Psoas muscle (tissue), 7 donors: ENCODE measurements at regions not wholly inside any gene's neighbourhood (a gene's known extent, or its start where the extent isn't known, plus 50 kb on each side); places are given as distances from the start of the nearest gene placed in this dataset.

Experiments used
- ATAC-seq, 4 donors: fragments of 200-7000 bp; cut with Tn5 transposase; one replicate each; pipeline ENCODE4 v1.9.1; 2020; ENCODE audit warnings: moderate library complexity in 3 of 4, mild to moderate bottlenecking in 2 of 4
- DNase-seq, 2 donors: peaks; one replicate each; pipeline ENCODE4 v3.0.0-alpha.2; 2020
- H3K27ac ChIP-seq: fragments of 200-600 bp; one replicate; pipeline ENCODE4 v1.8.0; 2022
- H3K27me3 ChIP-seq, 3 donors: fragments of 200-600 bp in 1 of 3; one replicate each; pipeline versions ENCODE4 v1.6.1 to v1.8.0; 2013 to 2022; ENCODE audit warnings: low read length in 2 of 3, mild to moderate bottlenecking in 2 of 3, moderate library complexity in 1 of 3; ENCODE audit not compliant: insufficient read depth in 3 of 3
- H3K36me3 ChIP-seq, 2 donors: fragments of 200-600 bp in 1 of 2; one replicate each; pipeline versions ENCODE4 v1.6.1 to v1.8.0; 2013 to 2022; ENCODE audit warnings: low read depth in 1 of 2, mild to moderate bottlenecking in 1 of 2, moderate library complexity in 1 of 2; ENCODE audit not compliant: insufficient read depth in 1 of 2
- H3K4me1 ChIP-seq: fragments of 200-600 bp; one replicate; pipeline ENCODE4 v1.8.0; 2022
- H3K4me3 ChIP-seq: fragments of 200-600 bp; one replicate; pipeline ENCODE4 v1.8.0; 2022; ENCODE audit warnings: mild to moderate bottlenecking
- H3K9me3 ChIP-seq: fragments of 200-600 bp; one replicate; pipeline ENCODE4 v1.8.0; 2022
- CTCF ChIP-seq: fragments of 200-600 bp; IDR thresholded peaks from one replicate; pipeline ENCODE4 v1.8.0; 2022; ENCODE audit warnings: antibody characterized with exemption
- WGBS, 3 donors: extraction: QIAGEN DNeasy Blood & Tissue Kit; methylation state at CpG; one replicate each; pipeline versions ENCODE4 v1.1.6 to v1.1.7; 2013; 5-methylcytosine and 5-hydroxymethylcytosine counted together
- intact Hi-C, 2 donors: fragments of 100-400 bp; cut with DNase I; formaldehyde crosslinking; loops; one replicate each; pipeline versions ENCODE4 v1.11.0 to v1.14.2; 2022
- donor health status: healthy with polysubstance abuse.
- donor health status: DM: no; HTN: no; CAD: no; lungs with moderate emphysema.
- donor health status: Bipolar disorder and iron deficiency.
- donor health status: healthy.
- donor health status: DM: yes; HTN: yes; CAD: no.
- donor health status: DM: no; HTN: no; CAD: no.
- donor health status: DM: yes; HTN: yes; CAD: no.

- WGBS, 3 donors, result 72 to 76% (median 73%) methylated on average over 2 of the region's 2 CpGs
- H3K27me3 ChIP-seq, result no peaks in the 10 kb centered on the region
- ATAC-seq (no peak), DNase-seq (no peak)
- no peaks in the 10 kb centered on the region for H3K9me3 ChIP-seq
- H3K27ac ChIP-seq, result no peak overlapping the region
- no peak overlapping the region for H3K4me3 ChIP-seq
- intact Hi-C loops, result no loop called here
- no peaks in the 10 kb centered on the region for H3K4me1 ChIP-seq
- H3K36me3 ChIP-seq, result no peaks in the 10 kb centered on the region
- TF ChIP-seq CTCF, result no peak
These were observed 1669.3 kb downstream of the SUCLG1 start for GRCh38 chr2:82789851-82790205.

GRCh38 chr2:82781176-82781915 lies 1677.7 kb downstream of the SUCLG1 start:
- H3K27ac ChIP-seq, result no peak overlapping the region
- no peak for ATAC-seq
- intact Hi-C loops, result no loop called here
- H3K4me3 ChIP-seq, result no peak overlapping the region
- DNase-seq, result no peak
- H3K36me3 ChIP-seq, result no peaks in the 10 kb centered on the region
- no peak for TF ChIP-seq CTCF
- no peaks in the 10 kb centered on the region for H3K4me1 ChIP-seq
- no peaks in the 10 kb centered on the region for H3K27me3 ChIP-seq
- WGBS, 3 donors, result 52 to 66% (median 53%) methylated on average over 2 of the region's 2 CpGs
- no peaks in the 10 kb centered on the region for H3K9me3 ChIP-seq

- no peaks in the 10 kb centered on the region for H3K4me1 ChIP-seq
- ATAC-seq (no peak), DNase-seq (no peak)
- 74 to 86% (median 77%) methylated on average over 7 of the region's 7 CpGs for WGBS, 3 donors
- no peaks in the 10 kb centered on the region for H3K9me3 ChIP-seq
- H3K4me3 ChIP-seq, result no peak overlapping the region
- intact Hi-C loops, result no loop called here
- no peaks in the 10 kb centered on the region for H3K36me3 ChIP-seq
- no peak for TF ChIP-seq CTCF
- H3K27me3 ChIP-seq, result no peaks in the 10 kb centered on the region
- no peak overlapping the region for H3K27ac ChIP-seq
These were observed 1679.0 kb downstream of the SUCLG1 start for GRCh38 chr2:82780050-82780449.

GRCh38 chr2:82752396-82752795 lies 1706.7 kb downstream of the SUCLG1 start:
- Histone ChIP-seq H3K36me3 (no peaks in the 10 kb centered on the region), H3K27ac (no peak overlapping the region), H3K4me1 (no peaks in the 10 kb centered on the region), H3K27me3 (no peaks in the 10 kb centered on the region), H3K9me3 (peaks cover 4% of the 10 kb centered on the region), H3K4me3 (no peak overlapping the region)
- intact Hi-C loops, result no loop called here
- DNase-seq (no peak), ATAC-seq (no peak)
- 56 to 60% (median 57%) methylated on average over 2 of the region's 2 CpGs for WGBS, 3 donors
- no peak for TF ChIP-seq CTCF

- Histone ChIP-seq H3K4me3 (no peak overlapping the region), H3K9me3 (peaks cover 4% of the 10 kb centered on the region), H3K27ac (no peak overlapping the region), H3K4me1 (no peaks in the 10 kb centered on the region), H3K36me3 (no peaks in the 10 kb centered on the region), H3K27me3 (no peaks in the 10 kb centered on the region)
- no peak for DNase-seq
- ATAC-seq, result no peak
- no peak for TF ChIP-seq CTCF
- intact Hi-C loops, result no loop called here
- WGBS, 3 donors, result 70 to 74% (median 72%) methylated on average over 2 of the region's 2 CpGs
These were observed 1710.4 kb downstream of the SUCLG1 start for GRCh38 chr2:82748653-82749052.
